ENCODE measurements at regions not wholly inside any gene's neighbourhood (a gene's known extent, or its start where the extent isn't known, plus 50 kb on each side); places are given as distances from the start of the nearest gene placed in this dataset.
"Not testable (repeated sequence)": the region's sequence is repeated elsewhere in the genome, so short reads cannot be mapped to it uniquely, and the experiment has no call there.

DNA sequence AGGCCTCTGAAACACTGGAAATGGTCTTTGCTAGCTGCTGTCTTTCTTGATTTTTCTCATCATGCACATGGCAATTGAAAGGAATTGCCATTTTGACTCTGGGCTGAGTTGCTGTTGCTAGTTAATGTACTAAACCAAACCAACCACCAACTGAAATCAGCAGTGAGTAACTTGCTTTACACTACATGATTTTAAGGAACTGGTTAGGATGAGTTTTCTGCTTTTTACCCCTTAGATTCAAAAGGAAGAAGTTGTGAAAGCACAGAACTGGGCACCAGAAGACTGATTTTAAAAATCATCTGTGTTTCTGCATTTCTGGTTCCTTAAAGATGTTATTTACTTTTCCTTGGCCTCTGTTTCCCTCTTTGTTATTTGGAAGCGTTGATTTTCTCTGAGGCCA, 361.9 kb downstream of the HLX start:
- DNase-seq (ENCODE audit: low read depth in 1 of 2, low spot score in 1 of 2) = no peak

- no peak for DNase-seq (ENCODE audit: low read depth in 1 of 2, low spot score in 1 of 2)
Measured at GRCh38 chr1:221241592-221241991, 362.3 kb downstream of the HLX start.

- no peak for DNase-seq (ENCODE audit: low read depth in 1 of 2, low spot score in 1 of 2)
Measured at GRCh38 chr1:221246067-221246466, 366.8 kb downstream of the HLX start.

- no peak for DNase-seq (ENCODE audit: low read depth in 1 of 2, low spot score in 1 of 2)
Measured at GRCh38 chr1:221246628-221247415, 367.6 kb downstream of the HLX start.

GRCh38 chr1:221251580-221251979, 372.3 kb downstream of the HLX start:
- DNase-seq (ENCODE audit: low read depth in 1 of 2, low spot score in 1 of 2) = no peak

DNA sequence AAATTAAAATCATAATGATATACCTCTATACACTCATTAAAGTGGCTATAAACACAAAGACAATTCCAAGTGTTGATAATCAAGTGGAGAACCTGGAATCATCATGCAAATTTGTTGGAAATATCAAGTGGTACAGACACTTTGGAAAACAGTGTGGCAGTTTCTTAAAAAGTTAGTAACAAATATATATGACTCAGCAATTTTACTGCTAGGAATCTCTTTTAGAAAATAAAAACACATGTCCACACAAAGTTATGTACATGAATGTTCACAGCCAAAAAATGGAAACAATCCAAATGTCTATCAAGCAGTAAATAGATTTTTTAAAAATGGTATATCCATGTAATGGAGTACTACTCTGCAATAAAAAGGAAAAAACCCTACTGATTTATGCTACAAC, 375.6 kb downstream of the HLX start:
- DNase-seq (ENCODE audit: low read depth in 1 of 2, low spot score in 1 of 2) = no peak

GRCh38 chr1:221256773-221257172, 377.5 kb downstream of the HLX start:
- no peak for DNase-seq (ENCODE audit: low read depth in 1 of 2, low spot score in 1 of 2)

- not testable (repeated sequence) for DNase-seq (ENCODE audit: low read depth in 1 of 2, low spot score in 1 of 2)
Measured at GRCh38 chr1:221257548-221257947, 378.3 kb downstream of the HLX start.

- not testable (repeated sequence) for DNase-seq (ENCODE audit: low read depth in 1 of 2, low spot score in 1 of 2)
Measured at GRCh38 chr1:221262677-221263076, 383.4 kb downstream of the HLX start.

GRCh38 chr1:221263831-221264767, 384.9 kb downstream of the HLX start:
- DNase-seq (ENCODE audit: low read depth in 1 of 2, low spot score in 1 of 2) = no peak

DNA sequence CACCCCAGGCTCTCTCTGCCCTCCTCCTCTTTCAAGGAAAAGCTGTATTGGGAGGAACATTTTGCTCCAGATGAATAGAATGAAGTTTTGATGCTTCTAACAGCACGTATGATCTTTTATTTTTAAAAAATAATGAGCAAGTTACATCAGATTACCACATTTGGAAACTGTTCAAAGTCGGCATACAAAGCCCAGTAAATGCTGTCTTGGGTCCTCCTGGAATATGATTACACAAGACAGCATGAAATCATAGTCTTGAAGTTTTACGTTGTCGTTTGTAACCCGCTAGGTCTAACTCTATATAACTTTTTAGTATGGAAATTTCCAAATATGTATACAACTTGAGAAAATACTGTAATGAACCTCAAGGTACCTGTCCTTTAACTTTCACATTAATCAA, 385.6 kb downstream of the HLX start:
- DNase-seq (ENCODE audit: low read depth in 1 of 2, low spot score in 1 of 2) = no peak

GRCh38 chr1:221268295-221268694, 389.1 kb downstream of the HLX start:
- DNase-seq (ENCODE audit: low read depth in 1 of 2, low spot score in 1 of 2) = no peak

- DNase-seq (ENCODE audit: low read depth in 1 of 2, low spot score in 1 of 2) = no peak
Measured at GRCh38 chr1:221271701-221272100, 392.5 kb downstream of the HLX start.

- DNase-seq (ENCODE audit: low read depth in 1 of 2, low spot score in 1 of 2) = no peak
Measured at GRCh38 chr1:221272940-221273339, 393.7 kb downstream of the HLX start.

- DNase-seq (ENCODE audit: low read depth in 1 of 2, low spot score in 1 of 2) = no peak
Measured at GRCh38 chr1:221274373-221274772, 395.1 kb downstream of the HLX start.

DNA sequence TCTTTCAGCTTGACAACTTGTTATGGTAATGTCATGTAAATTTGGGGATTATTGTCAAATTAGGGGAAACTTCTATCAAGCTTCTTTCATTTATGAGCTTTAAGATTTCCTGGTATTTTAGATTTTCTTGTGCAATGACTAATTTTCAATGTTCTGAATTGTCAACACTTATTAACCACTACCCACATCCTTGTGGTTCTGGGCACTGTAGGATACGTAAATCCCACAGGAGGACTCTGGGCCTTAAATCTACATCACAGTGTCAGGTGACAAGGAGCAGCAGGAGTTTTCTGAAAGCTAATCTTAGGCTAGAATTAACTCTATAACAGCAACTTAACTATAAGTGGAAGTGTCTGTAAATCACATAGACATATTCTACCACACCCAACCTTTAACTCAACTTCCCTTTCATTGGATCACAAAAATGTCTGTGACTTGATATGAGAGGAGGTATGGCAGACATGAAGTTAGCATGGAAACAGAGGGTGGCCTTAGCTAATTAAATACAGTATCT, 397.7 kb downstream of the HLX start:
- DNase-seq (ENCODE audit: low read depth in 1 of 2, low spot score in 1 of 2) = no peak

GRCh38 chr1:221279146-221279545, 399.9 kb downstream of the HLX start:
- DNase-seq (ENCODE audit: low read depth in 1 of 2, low spot score in 1 of 2) = no peak

DNA sequence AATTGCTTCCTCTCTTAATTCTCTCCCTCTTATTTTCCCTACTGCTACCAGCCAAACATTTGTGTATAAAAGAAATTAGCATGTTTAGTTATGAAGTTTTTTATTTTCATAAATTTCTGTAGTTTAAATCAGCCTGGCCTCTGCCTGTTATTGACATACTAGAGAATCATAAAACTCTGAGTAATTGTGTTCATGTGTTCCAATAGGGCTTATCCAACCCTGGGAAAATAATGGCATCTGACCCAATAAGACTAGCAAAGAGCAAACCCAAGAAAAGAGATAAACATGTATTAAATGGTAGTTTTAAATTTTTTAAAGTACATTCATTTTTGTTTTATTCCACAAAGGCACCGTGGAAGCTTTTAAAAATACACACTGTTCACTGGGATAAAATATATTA, 404.3 kb downstream of the HLX start:
- DNase-seq (ENCODE audit: low read depth in 1 of 2, low spot score in 1 of 2) = no peak

- DNase-seq (ENCODE audit: low read depth in 1 of 2, low spot score in 1 of 2) = no peak
Measured at GRCh38 chr1:221284028-221284427, 404.8 kb downstream of the HLX start.

DNA sequence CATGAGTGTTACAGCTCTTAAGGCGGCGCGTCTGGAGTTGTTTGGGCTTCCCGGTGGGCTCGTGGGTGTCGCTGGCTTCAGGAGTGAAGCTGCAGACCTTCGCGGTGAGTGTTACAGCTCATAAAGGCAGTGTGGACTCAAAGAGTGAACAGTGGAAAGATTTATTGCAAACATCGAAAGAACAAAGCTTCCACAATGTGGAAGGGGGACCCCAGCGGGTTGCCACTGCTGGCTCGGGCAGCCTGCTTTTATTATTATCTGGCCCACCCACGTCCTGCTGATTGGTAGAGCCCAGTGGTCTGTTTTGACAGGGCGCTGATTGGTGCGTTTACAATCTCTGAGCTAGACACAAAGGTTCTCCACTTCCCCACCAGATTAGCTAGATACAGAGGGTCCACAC, 405.7 kb downstream of the HLX start:
- DNase-seq (ENCODE audit: low read depth in 1 of 2, low spot score in 1 of 2) = not testable (repeated sequence)

DNA sequence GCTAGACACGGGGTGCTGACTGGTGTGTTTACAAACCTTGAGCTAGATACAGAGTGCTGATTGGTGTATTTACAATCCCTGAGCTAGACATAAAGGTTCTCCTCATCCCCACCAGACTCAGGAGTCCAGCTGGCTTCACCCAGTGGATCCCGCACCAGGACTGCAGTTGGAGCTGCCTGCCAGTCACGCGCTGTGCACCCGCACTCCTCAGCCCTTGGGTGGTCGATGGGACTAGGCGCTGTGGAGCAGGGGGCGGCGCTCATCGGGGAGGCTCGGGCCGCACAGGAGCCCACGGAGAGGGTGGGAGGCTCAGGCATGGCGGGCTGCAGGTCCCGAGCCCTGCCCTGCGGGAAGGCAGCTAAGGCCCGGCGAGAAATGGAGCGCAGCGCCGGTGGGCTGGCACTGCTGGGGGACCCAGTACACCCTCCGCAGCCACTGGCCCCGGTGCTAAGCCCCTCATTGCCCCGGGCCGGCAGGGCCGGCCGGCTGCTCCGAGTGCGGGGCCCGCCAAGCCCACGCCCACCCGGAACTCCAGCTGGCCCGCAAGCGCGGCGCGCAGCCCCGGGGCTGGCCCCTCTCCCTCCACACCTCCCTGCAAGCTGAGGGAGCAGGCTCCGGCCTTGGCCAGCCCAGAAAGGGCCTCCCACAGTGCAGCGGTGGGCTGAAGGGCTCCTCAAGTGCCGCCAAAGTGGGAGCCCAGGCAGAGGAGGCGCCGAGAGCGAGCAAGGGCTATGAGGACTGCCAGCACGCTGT, 406.4 kb downstream of the HLX start:
- DNase-seq (ENCODE audit: low read depth in 1 of 2, low spot score in 1 of 2) = not testable (repeated sequence)

Data from stimulated activated CD4-positive, alpha-beta T cell treated with anti-CD3 and anti-CD28 coated beads, Interleukin-15, amount 100 ng/mL, for 1 hour (primary cell).